Left renal pelvis (tissue), 4 donors: ENCODE measurements at regions not wholly inside any gene's neighbourhood (a gene's known extent, or its start where the extent isn't known, plus 50 kb on each side); places are given as distances from the start of the nearest gene placed in this dataset.

Source experiments
- DNase-seq, 4 donors: peaks; one replicate each; pipeline ENCODE4 v3.0.0-alpha.2; 2013; ENCODE audit warnings: low read depth in 4 of 4, low spot score in 3 of 4

GRCh38 chr10:130576427-130576826, 440.2 kb downstream of the GLRX3 start:
- DNase-seq: no peak

- no peak for DNase-seq
Observed at GRCh38 chr10:130577039-130577438, 440.8 kb downstream of the GLRX3 start.

- DNase-seq: no peak
Observed at GRCh38 chr10:130578532-130579289, 442.5 kb downstream of the GLRX3 start.

GRCh38 chr10:130579913-130580312, 443.7 kb downstream of the GLRX3 start:
- no peak for DNase-seq

GRCh38 chr10:130580975-130581374, 444.8 kb downstream of the GLRX3 start:
- no peak for DNase-seq

- DNase-seq: no peak
Observed at GRCh38 chr10:130587718-130588117, 451.5 kb downstream of the GLRX3 start.

- DNase-seq: no peak
Observed at GRCh38 chr10:130606001-130606405, 469.8 kb downstream of the GLRX3 start.

GRCh38 chr10:130607366-130607765, 471.2 kb downstream of the GLRX3 start:
- no peak for DNase-seq

GRCh38 chr10:130611239-130611638, 475.0 kb downstream of the GLRX3 start:
- DNase-seq: no peak

GRCh38 chr10:130615457-130615856, 479.3 kb downstream of the GLRX3 start:
- DNase-seq: no peak

- DNase-seq: no peak
Observed at GRCh38 chr10:130617985-130618384, 481.8 kb downstream of the GLRX3 start.

- DNase-seq: no peak
Observed at GRCh38 chr10:130618647-130619046, 482.5 kb downstream of the GLRX3 start.

- DNase-seq: no peak
Observed at GRCh38 chr10:130621231-130621775, 485.1 kb downstream of the GLRX3 start.

GRCh38 chr10:130623680-130624267, 487.6 kb downstream of the GLRX3 start:
- no peak for DNase-seq

GRCh38 chr10:130627346-130628045, 491.3 kb downstream of the GLRX3 start:
- DNase-seq: no peak

GRCh38 chr10:130630135-130630534, 493.9 kb downstream of the GLRX3 start:
- DNase-seq: no peak

GRCh38 chr10:130631142-130632096, 495.2 kb downstream of the GLRX3 start:
- DNase-seq: no peak

GRCh38 chr10:130634816-130635215, 498.6 kb downstream of the GLRX3 start:
- no peak for DNase-seq

GRCh38 chr10:130635528-130635927, 499.3 kb downstream of the GLRX3 start:
- DNase-seq: no peak

GRCh38 chr10:130636313-130636930, 500.2 kb downstream of the GLRX3 start:
- DNase-seq: no peak
